IMR-90 (cell line): ENCODE measurements at regions not wholly inside any gene's neighbourhood (a gene's known extent, or its start where the extent isn't known, plus 50 kb on each side); places are given as distances from the start of the nearest gene placed in this dataset.

Source experiments
- ATAC-seq: fragments of 200-7000 bp; cut with Tn5 transposase; 2 replicates; pipeline ENCODE4 v1.9.1; 2020; ENCODE audit warnings: low read depth, mild to moderate bottlenecking, moderate library complexity
- BruUV-seq: library from RNA; stranded (reverse); fragments of 400-500 nt; replicated peaks from 2 replicates; lab custom pipeline; 2021; lab: Mats Ljungman, UMichigan
- CTCF ChIA-PET: fragments of 300-600 bp; formaldehyde crosslinking; extraction: SDS; loops from one replicate; lab custom pipeline; 2021; ENCODE audit warnings: antibody characterized with exemption; lab: Yijun Ruan, JAX
- POLR2A ChIA-PET: fragments of 300-600 bp; sonication (Branson Sonifier 250); formaldehyde crosslinking; loops from one replicate; lab custom pipeline; 2022; ENCODE audit warnings: antibody characterized with exemption; ENCODE audit not compliant: unreplicated experiment; lab: Charles Lee
- DNase-seq: peaks from one replicate; pipeline ENCODE4 v3.0.0; 2013
- H2AFZ ChIP-seq: replicated peaks from 2 replicates; pipeline ENCODE3; 2013; ENCODE audit warnings: low read length, mild to moderate bottlenecking; ENCODE audit not compliant: poor library complexity
- H2AK5ac ChIP-seq: 2 replicates; pipeline ENCODE4 v1.6.1; 2013; ENCODE audit warnings: low read depth, low read length, inconsistent platforms
- H2AK9ac ChIP-seq: replicated peaks from 2 replicates; pipeline ENCODE3; 2013; ENCODE audit warnings: mild to moderate bottlenecking, low read depth, low read length, moderate library complexity; ENCODE audit not compliant: poor library complexity
- H2BK120ac ChIP-seq: 2 replicates; pipeline ENCODE4 v1.6.1; 2013; ENCODE audit warnings: low read depth, low read length, inconsistent platforms
- H2BK15ac ChIP-seq: 3 replicates; pipeline ENCODE4 v1.6.1; 2013; ENCODE audit warnings: low read depth, low read length, inconsistent platforms
- H2BK20ac ChIP-seq: 2 replicates; pipeline ENCODE4 v1.6.1; 2013; ENCODE audit warnings: low read depth, mild to moderate bottlenecking, inconsistent platforms, low read length, moderate library complexity
- H2BK5ac ChIP-seq: 2 replicates; pipeline ENCODE4 v1.6.1; 2013; ENCODE audit warnings: mild to moderate bottlenecking, low read depth, low read length, inconsistent platforms; ENCODE audit not compliant: poor library complexity, severe bottlenecking
- H3K14ac ChIP-seq: replicated peaks from 2 replicates; pipeline ENCODE4 v1.6.1; 2013; ENCODE audit warnings: low read depth, low read length, inconsistent platforms
- H3K18ac ChIP-seq: 2 replicates; pipeline ENCODE4 v1.6.1; 2013; ENCODE audit warnings: low read depth, low read length, control low read depth
- H3K23ac ChIP-seq: 2 replicates; pipeline ENCODE4 v1.6.1; 2013; ENCODE audit warnings: low read depth, low read length, inconsistent platforms
- H3K27ac ChIP-seq: 2 replicates; pipeline ENCODE4 v1.5.1; 2013; ENCODE audit warnings: mild to moderate bottlenecking, control low read depth, low read length; ENCODE audit not compliant: insufficient read depth
- H3K27me3 ChIP-seq: 2 replicates; pipeline ENCODE4 v1.6.1; 2013; ENCODE audit warnings: low read length; ENCODE audit not compliant: control insufficient read depth, insufficient read depth
- H3K36me3 ChIP-seq: 2 replicates; pipeline ENCODE4 v1.6.1; 2013; ENCODE audit warnings: low read length, mixed read lengths; ENCODE audit not compliant: control insufficient read depth, insufficient read depth
- H3K4ac ChIP-seq: 2 replicates; pipeline ENCODE4 v1.6.1; 2013; ENCODE audit warnings: low read depth, low read length, inconsistent platforms
- H3K4me1 ChIP-seq: 2 replicates; pipeline ENCODE4 v1.6.1; 2013; ENCODE audit warnings: low read length, mixed read lengths; ENCODE audit not compliant: control insufficient read depth, insufficient read depth
- H3K4me2 ChIP-seq: 2 replicates; pipeline ENCODE4 v1.6.1; 2013; ENCODE audit warnings: low read depth, mild to moderate bottlenecking, control low read depth, low read length, moderate library complexity
- H3K4me3 ChIP-seq: 2 replicates; pipeline ENCODE4 v1.5.1; 2013; ENCODE audit warnings: low read depth, mild to moderate bottlenecking, control low read depth, low read length, moderate library complexity; ENCODE audit not compliant: insufficient read depth
- H3K56ac ChIP-seq: 2 replicates; pipeline ENCODE4 v1.6.1; 2013; ENCODE audit warnings: low read length, inconsistent platforms; ENCODE audit not compliant: insufficient read depth; ENCODE audit errors: extremely low read depth
- H3K79me1 ChIP-seq, 2 experiments: 2 replicates each; pipeline ENCODE4 v1.6.1; 2013; ENCODE audit warnings: low read length in 2 of 2, inconsistent platforms in 1 of 2, low read depth in 1 of 2
- H3K9ac ChIP-seq: 2 replicates; pipeline ENCODE4 v1.6.1; 2013; ENCODE audit warnings: low read depth, low read length, control low read depth
- H3K9me1 ChIP-seq: 2 replicates; pipeline ENCODE4 v1.6.1; 2013; ENCODE audit warnings: low read length, inconsistent platforms; ENCODE audit not compliant: insufficient read depth
- H3K9me3 ChIP-seq: 2 replicates; pipeline ENCODE4 v1.6.1; 2013; ENCODE audit warnings: low read length; ENCODE audit not compliant: control insufficient read depth, insufficient read depth
- H4K20me1 ChIP-seq: 2 replicates; pipeline ENCODE4 v1.6.1; 2013; ENCODE audit warnings: low read length, inconsistent platforms; ENCODE audit not compliant: insufficient read depth
- H4K5ac ChIP-seq: 2 replicates; pipeline ENCODE4 v1.6.1; 2013; ENCODE audit warnings: mild to moderate bottlenecking, low read depth, low read length, control low read depth
- H4K8ac ChIP-seq, 2 experiments: 2 replicates each; pipeline ENCODE4 v1.6.1; 2013; ENCODE audit warnings: low read depth in 2 of 2, low read length in 2 of 2, control low read depth in 1 of 2, inconsistent platforms in 1 of 2
- H4K91ac ChIP-seq: 2 replicates; pipeline ENCODE4 v1.6.1; 2013; ENCODE audit warnings: low read depth, low read length, inconsistent platforms; ENCODE audit not compliant: insufficient read depth
- MAFK ChIP-seq: IDR thresholded peaks from 2 replicates; pipeline ENCODE4 v1.6.1; 2012; ENCODE audit warnings: low read depth, low read length, improper control_type of control experiment
- POLR2A ChIP-seq: IDR thresholded peaks from 2 replicates; pipeline ENCODE4 v1.6.1; 2012; ENCODE audit warnings: mild to moderate bottlenecking, low read depth, low read length
- RFX5 ChIP-seq: IDR thresholded peaks from 2 replicates; pipeline ENCODE4 v1.8.0; 2012; ENCODE audit warnings: low read depth, mild to moderate bottlenecking, low read length, moderate library complexity
- USF2 ChIP-seq: fragments of 150-350 bp; IDR thresholded peaks from 2 replicates; pipeline ENCODE4 v1.6.1; 2017; ENCODE audit warnings: mild to moderate bottlenecking, antibody characterized with exemption, low read length, low read depth
- WGBS, 2 experiments: methylation state at CpG; one replicate each; pipeline versions ENCODE4 v1.1.5 to v1.1.7; 2013; ENCODE audit warnings: missing lambda C conversion rate in 2 of 2; ENCODE audit not compliant: insufficient read length in 1 of 2; ENCODE audit errors: extremely low coverage in 2 of 2; 5-methylcytosine and 5-hydroxymethylcytosine counted together
- dilution Hi-C: fragments of 300-500 bp; cut with HindIII; formaldehyde crosslinking; loops from one replicate; pipeline ENCODE4 v1.14.3; 2018; ENCODE audit warnings: low sequenced_read_pairs; ENCODE audit not compliant: unreplicated experiment
- in situ Hi-C: fragments of 300-500 bp; cut with MboI; formaldehyde crosslinking; loops from 3 replicates; pipeline ENCODE4 v1.14.3; 2019; ENCODE audit warnings: low sequenced_read_pairs, inconsistent platforms, mixed read lengths
- intact Hi-C: fragments of 100-400 bp; cut with micrococcal nuclease; formaldehyde crosslinking; loops from 2 replicates; pipeline ENCODE4 v1.10.0; 2022

- Histone ChIP-seq H2BK15ac (no peak overlapping the region), H2AFZ (no peak overlapping the region), H2BK20ac (no peak overlapping the region), H4K91ac (no peak overlapping the region), H3K18ac (no peak overlapping the region), H4K8ac (no peak overlapping the region), H3K27me3 (no peaks in the 10 kb centered on the region), H3K14ac (no peak overlapping the region), H3K9me3 (peaks cover 21% of the 10 kb centered on the region), H3K23ac (no peak overlapping the region), H3K9ac (no peak overlapping the region), H3K4me2 (no peak overlapping the region), H2BK5ac (no peak overlapping the region), H3K4me3 (no peak overlapping the region), H2BK120ac (no peak overlapping the region), H2AK9ac (no peak overlapping the region), H4K5ac (no peak overlapping the region), H3K56ac (no peak overlapping the region), H3K36me3 (no peaks in the 10 kb centered on the region), H3K4me1 (no peaks in the 10 kb centered on the region), H4K20me1 (no peaks in the 10 kb centered on the region), H2AK5ac (no peak overlapping the region), H3K79me1 (no peaks in the 10 kb centered on the region), H3K4ac (no peak overlapping the region), H3K9me1 (no peaks in the 10 kb centered on the region), H3K27ac (no peak overlapping the region)
- BruUV-seq: no TSS peak
- WGBS, 2 experiments: no CpG with 5 or more reads among the region's 5 CpGs
- TF ChIP-seq USF2: no peak
- TF ChIP-seq RFX5: no peak
- no peak for TF ChIP-seq MAFK
- no peak for TF ChIP-seq POLR2A
- intact Hi-C loops: no loop called here
- DNase-seq: no peak
- dilution Hi-C loops: no loop called here
- no peak for ATAC-seq
- ChIA-PET CTCF (no interaction called here), POLR2A (no interaction called here)
- in situ Hi-C loops: no loop called here
Observed at GRCh38 chr18:78849046-78849445, 130.6 kb upstream of the SALL3 start.
